ENCODE measurements at regions not wholly inside any gene's neighbourhood (a gene's known extent, or its start where the extent isn't known, plus 50 kb on each side); places are given as distances from the start of the nearest gene placed in this dataset.
A peak's percentile ranks its signal among the peaks of the same experiment; 100 is the strongest.

DNA sequence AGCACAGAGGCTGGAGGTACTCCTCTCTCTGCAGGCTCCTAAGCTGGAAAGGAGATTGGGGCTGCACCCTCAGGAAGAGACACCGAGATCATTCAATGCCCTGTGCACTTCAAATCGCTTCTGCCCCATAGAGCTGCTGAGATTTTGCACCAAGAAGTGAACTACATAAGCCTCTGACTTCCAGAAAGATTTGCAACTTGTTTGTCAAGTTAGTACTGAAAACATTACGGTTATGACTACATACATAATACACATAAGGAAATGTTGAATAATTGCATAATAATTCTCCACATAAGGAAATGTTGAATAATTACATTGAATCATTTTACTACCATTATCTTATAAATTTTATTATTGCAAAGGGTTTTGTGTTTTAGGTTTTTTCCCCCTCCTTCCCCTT, 120.3 kb upstream of the SASH1 start:
- DNase-seq (ENCODE audit: low read depth): no peak
- no peak overlapping the region for H3K4me3 ChIP-seq (ENCODE audit: low read length)
- TF ChIP-seq, protein P1, sequence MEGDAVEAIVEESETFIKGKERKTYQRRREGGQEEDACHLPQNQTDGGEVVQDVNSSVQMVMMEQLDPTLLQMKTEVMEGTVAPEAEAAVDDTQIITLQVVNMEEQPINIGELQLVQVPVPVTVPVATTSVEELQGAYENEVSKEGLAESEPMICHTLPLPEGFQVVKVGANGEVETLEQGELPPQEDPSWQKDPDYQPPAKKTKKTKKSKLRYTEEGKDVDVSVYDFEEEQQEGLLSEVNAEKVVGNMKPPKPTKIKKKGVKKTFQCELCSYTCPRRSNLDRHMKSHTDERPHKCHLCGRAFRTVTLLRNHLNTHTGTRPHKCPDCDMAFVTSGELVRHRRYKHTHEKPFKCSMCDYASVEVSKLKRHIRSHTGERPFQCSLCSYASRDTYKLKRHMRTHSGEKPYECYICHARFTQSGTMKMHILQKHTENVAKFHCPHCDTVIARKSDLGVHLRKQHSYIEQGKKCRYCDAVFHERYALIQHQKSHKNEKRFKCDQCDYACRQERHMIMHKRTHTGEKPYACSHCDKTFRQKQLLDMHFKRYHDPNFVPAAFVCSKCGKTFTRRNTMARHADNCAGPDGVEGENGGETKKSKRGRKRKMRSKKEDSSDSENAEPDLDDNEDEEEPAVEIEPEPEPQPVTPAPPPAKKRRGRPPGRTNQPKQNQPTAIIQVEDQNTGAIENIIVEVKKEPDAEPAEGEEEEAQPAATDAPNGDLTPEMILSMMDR (conservative IDR thresholded peaks at IDR 0.05; ENCODE audit: low read depth, low read length): no peak

DNA sequence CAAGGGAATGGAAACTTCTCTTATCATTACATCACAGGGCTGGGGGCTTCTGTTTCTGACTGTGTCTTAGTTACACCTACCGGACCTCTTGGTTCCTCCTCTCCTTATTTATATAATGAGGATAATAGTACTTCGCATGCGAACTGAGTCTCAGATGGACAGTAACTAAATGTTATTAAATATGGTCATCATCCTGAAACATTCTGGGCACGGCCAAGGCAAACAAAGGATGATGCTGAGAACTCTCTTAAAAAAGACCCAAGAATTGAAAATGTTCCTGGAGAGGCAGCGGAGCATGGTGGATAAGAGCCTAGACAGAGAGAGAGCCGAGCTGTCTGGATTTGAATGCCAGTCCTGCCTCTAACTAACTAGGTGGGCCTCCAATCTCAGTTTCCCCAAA, 119.8 kb upstream of the SASH1 start:
- DNase-seq (ENCODE audit: low read depth): no peak
- TF ChIP-seq, protein P1 (conservative IDR thresholded peaks at IDR 0.05; ENCODE audit: low read depth, low read length): no peak
- no peak overlapping the region for H3K4me3 ChIP-seq (ENCODE audit: low read length)

DNA sequence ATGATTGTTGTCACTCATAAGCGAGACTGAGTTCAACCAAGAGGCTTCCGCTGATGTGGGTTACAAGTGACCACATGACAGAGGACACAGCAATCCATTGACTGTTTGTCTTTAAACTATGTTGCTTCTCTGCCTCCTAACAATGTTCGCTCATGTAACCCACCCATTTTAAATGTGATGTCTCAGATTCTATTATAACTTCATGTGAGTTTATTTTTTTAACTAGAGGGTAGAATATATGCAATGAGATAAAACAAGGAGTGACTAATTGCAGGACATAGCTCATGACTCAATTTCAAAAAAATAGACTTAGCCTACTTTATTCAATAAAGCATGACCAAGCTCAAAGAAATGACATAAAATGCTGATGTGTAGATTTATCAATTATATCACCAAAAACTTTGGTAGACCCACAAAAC, 119.2 kb upstream of the SASH1 start:
- DNase-seq (ENCODE audit: low read depth): no peak
- H3K4me3 ChIP-seq (ENCODE audit: low read length): no peak overlapping the region
- TF ChIP-seq, protein P1 (conservative IDR thresholded peaks at IDR 0.05; ENCODE audit: low read depth, low read length): no peak

DNA sequence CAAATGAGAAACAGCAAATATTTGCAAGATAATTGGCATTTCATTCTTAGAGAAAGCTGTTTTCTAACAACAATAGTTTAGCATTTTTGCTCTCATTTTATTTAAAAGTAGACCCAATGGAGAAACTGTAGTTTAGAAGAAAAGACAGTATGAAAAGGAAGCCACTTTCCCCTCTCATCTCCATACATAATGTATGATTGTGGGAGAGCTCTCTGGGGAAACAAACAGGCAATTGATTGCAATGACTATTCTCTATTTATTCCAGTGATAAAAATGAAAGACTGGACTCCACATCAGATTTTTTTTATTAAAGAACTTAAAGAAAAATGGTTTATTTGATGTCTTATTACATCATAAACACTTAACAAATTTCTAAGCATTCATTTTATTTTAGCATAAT, 116.8 kb upstream of the SASH1 start:
- TF ChIP-seq, protein P1 (conservative IDR thresholded peaks at IDR 0.05; ENCODE audit: low read depth, low read length): no peak
- no peak for DNase-seq (ENCODE audit: low read depth)

DNA sequence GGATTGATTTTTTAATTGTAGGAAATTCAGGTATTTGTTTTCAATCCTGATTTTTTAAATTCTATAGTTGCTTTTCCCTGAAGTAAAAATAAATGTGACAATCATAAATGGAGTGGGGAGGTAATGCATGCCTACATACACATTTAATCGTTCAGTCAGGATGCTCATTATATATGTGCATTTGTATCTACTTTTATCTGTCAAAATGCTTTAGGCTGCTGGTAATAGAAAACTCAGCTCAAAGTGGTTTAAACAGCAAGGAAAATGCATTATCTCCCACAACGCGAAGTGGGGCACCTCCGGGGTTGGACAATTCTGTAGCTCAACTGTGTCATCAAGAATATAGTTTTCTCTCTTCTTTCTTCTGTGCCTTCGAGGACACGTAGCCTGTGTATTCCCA, 116.4 kb upstream of the SASH1 start:
- DNase-seq (ENCODE audit: low read depth): no peak
- TF ChIP-seq, protein P1 (conservative IDR thresholded peaks at IDR 0.05; ENCODE audit: low read depth, low read length): no peak
- no peak overlapping the region for H3K4me3 ChIP-seq (ENCODE audit: low read length)

More for the DNA sequence above, 116.8 kb upstream of the SASH1 start:
- no peak overlapping the region for H3K4me3 ChIP-seq (ENCODE audit: low read length)

DNA sequence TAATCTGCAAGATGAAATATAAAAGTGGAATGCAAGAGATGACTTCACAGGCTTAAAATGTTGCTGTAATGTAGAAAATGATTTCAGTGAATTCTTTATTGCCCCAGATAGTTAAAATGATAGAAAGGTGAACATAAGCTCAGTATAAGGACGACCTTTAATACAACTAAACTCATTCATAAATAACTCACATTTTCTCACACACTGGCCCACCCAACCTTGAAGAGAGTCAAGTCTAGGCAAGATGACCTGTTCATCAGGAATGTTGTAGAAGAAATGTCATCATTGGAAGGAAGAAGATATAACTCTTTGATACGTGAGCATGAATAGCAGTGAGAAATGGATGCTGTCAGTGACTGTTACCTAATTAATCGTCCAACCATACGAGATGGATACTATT, 111.1 kb upstream of the SASH1 start:
- TF ChIP-seq, protein P1 (conservative IDR thresholded peaks at IDR 0.05; ENCODE audit: low read depth, low read length): no peak
- peak; percentile 22 for DNase-seq (ENCODE audit: low read depth)
- no peak overlapping the region for H3K4me3 ChIP-seq (ENCODE audit: low read length)

DNA sequence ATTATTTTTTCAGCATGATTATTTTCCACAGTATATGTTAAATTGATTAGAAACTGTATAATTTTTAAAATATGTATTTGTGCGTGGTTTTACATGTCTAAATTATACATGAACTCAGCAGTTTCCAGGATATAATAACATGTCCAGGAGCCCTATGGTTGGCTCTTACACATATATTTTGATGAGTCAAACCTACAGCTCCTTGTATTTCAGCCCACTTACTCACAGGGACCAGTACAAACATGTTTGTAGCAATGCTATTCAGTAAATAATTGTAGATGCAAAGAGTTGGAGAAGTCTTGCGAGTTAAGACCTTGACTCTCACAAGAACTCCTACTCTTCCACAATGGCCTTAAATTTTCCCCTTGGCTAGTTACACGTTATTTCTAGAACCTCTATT, 107.2 kb upstream of the SASH1 start:
- no peak for DNase-seq (ENCODE audit: low read depth)
- no peak overlapping the region for H3K4me3 ChIP-seq (ENCODE audit: low read length)
- TF ChIP-seq, protein P1 (conservative IDR thresholded peaks at IDR 0.05; ENCODE audit: low read depth, low read length): no peak

Data from retinal pigment epithelial cell (primary cell).